ENCODE measurements at regions not wholly inside any gene's neighbourhood (a gene's known extent, or its start where the extent isn't known, plus 50 kb on each side); places are given as distances from the start of the nearest gene placed in this dataset.

GRCh38 chr3:104887619-104888018 is 479.1 kb upstream of the ALCAM start:
- DNase-seq (ENCODE audit: low read depth) = no peak
- H3K4me3 ChIP-seq (ENCODE audit: low read depth, low read length) = no peak overlapping the region
- TF ChIP-seq, protein P1, sequence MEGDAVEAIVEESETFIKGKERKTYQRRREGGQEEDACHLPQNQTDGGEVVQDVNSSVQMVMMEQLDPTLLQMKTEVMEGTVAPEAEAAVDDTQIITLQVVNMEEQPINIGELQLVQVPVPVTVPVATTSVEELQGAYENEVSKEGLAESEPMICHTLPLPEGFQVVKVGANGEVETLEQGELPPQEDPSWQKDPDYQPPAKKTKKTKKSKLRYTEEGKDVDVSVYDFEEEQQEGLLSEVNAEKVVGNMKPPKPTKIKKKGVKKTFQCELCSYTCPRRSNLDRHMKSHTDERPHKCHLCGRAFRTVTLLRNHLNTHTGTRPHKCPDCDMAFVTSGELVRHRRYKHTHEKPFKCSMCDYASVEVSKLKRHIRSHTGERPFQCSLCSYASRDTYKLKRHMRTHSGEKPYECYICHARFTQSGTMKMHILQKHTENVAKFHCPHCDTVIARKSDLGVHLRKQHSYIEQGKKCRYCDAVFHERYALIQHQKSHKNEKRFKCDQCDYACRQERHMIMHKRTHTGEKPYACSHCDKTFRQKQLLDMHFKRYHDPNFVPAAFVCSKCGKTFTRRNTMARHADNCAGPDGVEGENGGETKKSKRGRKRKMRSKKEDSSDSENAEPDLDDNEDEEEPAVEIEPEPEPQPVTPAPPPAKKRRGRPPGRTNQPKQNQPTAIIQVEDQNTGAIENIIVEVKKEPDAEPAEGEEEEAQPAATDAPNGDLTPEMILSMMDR (conservative IDR thresholded peaks at IDR 0.05; ENCODE audit: low read depth, low read length) = no peak

- no peak overlapping the region for H3K4me3 ChIP-seq (ENCODE audit: low read depth, low read length)
- DNase-seq (ENCODE audit: low read depth) = no peak
- TF ChIP-seq, protein P1 (conservative IDR thresholded peaks at IDR 0.05; ENCODE audit: low read depth, low read length) = no peak
These were observed 474.7 kb upstream of the ALCAM start for GRCh38 chr3:104892044-104892443.

GRCh38 chr3:104896624-104897023 is 470.1 kb upstream of the ALCAM start:
- TF ChIP-seq, protein P1 (conservative IDR thresholded peaks at IDR 0.05; ENCODE audit: low read depth, low read length) = no peak
- no peak for DNase-seq (ENCODE audit: low read depth)
- H3K4me3 ChIP-seq (ENCODE audit: low read depth, low read length) = no peak overlapping the region

DNA sequence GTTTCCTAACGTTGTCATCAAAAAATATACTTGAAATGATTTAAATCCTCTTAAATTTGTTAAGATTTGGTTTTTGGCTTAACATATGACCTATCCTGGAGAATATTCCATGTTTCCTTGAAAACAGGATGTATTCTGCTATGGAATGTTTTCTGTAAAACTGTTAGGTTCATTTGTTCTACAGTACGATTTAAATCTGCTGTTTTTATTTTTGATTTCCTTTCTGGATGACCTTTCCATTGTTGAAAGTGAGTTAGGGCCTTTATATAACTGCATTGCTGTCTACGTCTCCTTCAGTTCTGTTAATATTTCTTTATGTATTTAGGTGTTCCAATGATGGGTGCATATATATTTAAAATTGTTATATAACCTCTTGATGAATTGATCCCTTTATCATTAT is 465.3 kb upstream of the ALCAM start:
- no peak for DNase-seq (ENCODE audit: low read depth)
- no peak overlapping the region for H3K4me3 ChIP-seq (ENCODE audit: low read depth, low read length)
- TF ChIP-seq, protein P1 (conservative IDR thresholded peaks at IDR 0.05; ENCODE audit: low read depth, low read length) = no peak

- DNase-seq (ENCODE audit: low read depth) = no peak
- TF ChIP-seq, protein P1 (conservative IDR thresholded peaks at IDR 0.05; ENCODE audit: low read depth, low read length) = no peak
- no peak overlapping the region for H3K4me3 ChIP-seq (ENCODE audit: low read depth, low read length)
These were observed 463.6 kb upstream of the ALCAM start for GRCh38 chr3:104903064-104903463.

- no peak for DNase-seq (ENCODE audit: low read depth)
- TF ChIP-seq, protein P1 (conservative IDR thresholded peaks at IDR 0.05; ENCODE audit: low read depth, low read length) = no peak
- H3K4me3 ChIP-seq (ENCODE audit: low read depth, low read length) = no peak overlapping the region
These were observed 460.6 kb upstream of the ALCAM start for GRCh38 chr3:104906001-104906639.

DNA sequence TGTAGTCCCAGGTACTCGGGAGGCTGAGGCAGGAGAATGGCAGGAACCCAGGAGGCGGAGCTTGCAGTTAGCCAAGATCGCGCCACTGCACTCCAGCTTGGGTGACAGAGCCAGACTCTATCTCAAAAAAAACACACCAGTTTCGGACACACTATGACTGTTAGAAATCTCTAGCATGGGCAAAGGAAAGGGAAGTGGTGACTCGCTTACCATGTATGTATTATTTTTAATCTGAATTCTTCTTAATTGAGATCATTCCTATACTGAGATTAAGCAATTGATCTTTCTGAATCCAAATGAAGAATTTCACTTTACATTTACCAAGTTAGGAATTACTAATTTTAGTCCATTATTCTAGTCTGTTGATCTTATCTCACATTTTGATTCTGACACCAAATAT is 459.2 kb upstream of the ALCAM start:
- no peak overlapping the region for H3K4me3 ChIP-seq (ENCODE audit: low read depth, low read length)
- TF ChIP-seq, protein P1 (conservative IDR thresholded peaks at IDR 0.05; ENCODE audit: low read depth, low read length) = no peak
- DNase-seq (ENCODE audit: low read depth) = peak; percentile 85
